GM12878 (cell line): ENCODE measurements at regions not wholly inside any gene's neighbourhood (a gene's known extent, or its start where the extent isn't known, plus 50 kb on each side); places are given as distances from the start of the nearest gene placed in this dataset.

Experiments
- NFIC ChIP-seq: IDR thresholded peaks from 2 replicates; pipeline ENCODE4 v1.6.1; 2012; ENCODE audit warnings: low read depth, mild to moderate bottlenecking, inconsistent platforms, low read length, moderate library complexity
- POLR2AphosphoS5 ChIP-seq: IDR thresholded peaks from 2 replicates; pipeline ENCODE4 v1.6.1; 2011; ENCODE audit warnings: mild to moderate bottlenecking, low read length, inconsistent platforms
- ZSCAN29 ChIP-seq: fragments of 450-650 bp; IDR thresholded peaks from 2 replicates; pipeline ENCODE4 v1.6.1; 2017; ENCODE audit warnings: mild to moderate bottlenecking, moderate library complexity
- ZZZ3 ChIP-seq: IDR thresholded peaks from 2 replicates; pipeline ENCODE4 v1.6.1; 2011; ENCODE audit warnings: low read depth; ENCODE audit not compliant: control insufficient read depth, insufficient read length
- TF ChIP-seq, protein P1 (sequence below): IDR thresholded peaks from 2 replicates; pipeline ENCODE4 v1.6.1; 2012; ENCODE audit warnings: mild to moderate bottlenecking, low read depth, low read length
- TF ChIP-seq, protein P2 (sequence below): IDR thresholded peaks from 2 replicates; pipeline ENCODE4 v1.6.1; 2011; ENCODE audit warnings: low read depth, low read length, improper control_type of control experiment, borderline replicate concordance

GRCh38 chr12:89151536-89151935 lies 200.8 kb downstream of the DUSP6 start:
- no peak for TF ChIP-seq ZZZ3
- no peak for TF ChIP-seq NFIC
- no peak for TF ChIP-seq POLR2AphosphoS5
- no peak for TF ChIP-seq ZSCAN29
- TF ChIP-seq, protein P1, sequence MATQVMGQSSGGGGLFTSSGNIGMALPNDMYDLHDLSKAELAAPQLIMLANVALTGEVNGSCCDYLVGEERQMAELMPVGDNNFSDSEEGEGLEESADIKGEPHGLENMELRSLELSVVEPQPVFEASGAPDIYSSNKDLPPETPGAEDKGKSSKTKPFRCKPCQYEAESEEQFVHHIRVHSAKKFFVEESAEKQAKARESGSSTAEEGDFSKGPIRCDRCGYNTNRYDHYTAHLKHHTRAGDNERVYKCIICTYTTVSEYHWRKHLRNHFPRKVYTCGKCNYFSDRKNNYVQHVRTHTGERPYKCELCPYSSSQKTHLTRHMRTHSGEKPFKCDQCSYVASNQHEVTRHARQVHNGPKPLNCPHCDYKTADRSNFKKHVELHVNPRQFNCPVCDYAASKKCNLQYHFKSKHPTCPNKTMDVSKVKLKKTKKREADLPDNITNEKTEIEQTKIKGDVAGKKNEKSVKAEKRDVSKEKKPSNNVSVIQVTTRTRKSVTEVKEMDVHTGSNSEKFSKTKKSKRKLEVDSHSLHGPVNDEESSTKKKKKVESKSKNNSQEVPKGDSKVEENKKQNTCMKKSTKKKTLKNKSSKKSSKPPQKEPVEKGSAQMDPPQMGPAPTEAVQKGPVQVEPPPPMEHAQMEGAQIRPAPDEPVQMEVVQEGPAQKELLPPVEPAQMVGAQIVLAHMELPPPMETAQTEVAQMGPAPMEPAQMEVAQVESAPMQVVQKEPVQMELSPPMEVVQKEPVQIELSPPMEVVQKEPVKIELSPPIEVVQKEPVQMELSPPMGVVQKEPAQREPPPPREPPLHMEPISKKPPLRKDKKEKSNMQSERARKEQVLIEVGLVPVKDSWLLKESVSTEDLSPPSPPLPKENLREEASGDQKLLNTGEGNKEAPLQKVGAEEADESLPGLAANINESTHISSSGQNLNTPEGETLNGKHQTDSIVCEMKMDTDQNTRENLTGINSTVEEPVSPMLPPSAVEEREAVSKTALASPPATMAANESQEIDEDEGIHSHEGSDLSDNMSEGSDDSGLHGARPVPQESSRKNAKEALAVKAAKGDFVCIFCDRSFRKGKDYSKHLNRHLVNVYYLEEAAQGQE = no peak
- TF ChIP-seq, protein P2, sequence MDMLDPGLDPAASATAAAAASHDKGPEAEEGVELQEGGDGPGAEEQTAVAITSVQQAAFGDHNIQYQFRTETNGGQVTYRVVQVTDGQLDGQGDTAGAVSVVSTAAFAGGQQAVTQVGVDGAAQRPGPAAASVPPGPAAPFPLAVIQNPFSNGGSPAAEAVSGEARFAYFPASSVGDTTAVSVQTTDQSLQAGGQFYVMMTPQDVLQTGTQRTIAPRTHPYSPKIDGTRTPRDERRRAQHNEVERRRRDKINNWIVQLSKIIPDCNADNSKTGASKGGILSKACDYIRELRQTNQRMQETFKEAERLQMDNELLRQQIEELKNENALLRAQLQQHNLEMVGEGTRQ = no peak
